GM19324 (cell line): ENCODE measurements at regions not wholly inside any gene's neighbourhood (a gene's known extent, or its start where the extent isn't known, plus 50 kb on each side); places are given as distances from the start of the nearest gene placed in this dataset.
"Not testable (repeated sequence)": the region's sequence is repeated elsewhere in the genome, so short reads cannot be mapped to it uniquely, and the experiment has no call there.

Source experiments
- ATAC-seq: cut with Tn5 transposase; IDR thresholded peaks from one replicate; pipeline ENCODE4 v1.9.1; 2021; ENCODE audit warnings: mild to moderate bottlenecking, moderate library complexity; ENCODE audit not compliant: unreplicated experiment, low FRiP score

- ATAC-seq: no peak
Measured at GRCh38 chr15:79538527-79538926, 106.4 kb downstream of the MINAR1 start.

GRCh38 chr15:79539401-79539800 is 107.3 kb downstream of the MINAR1 start:
- no peak for ATAC-seq

DNA sequence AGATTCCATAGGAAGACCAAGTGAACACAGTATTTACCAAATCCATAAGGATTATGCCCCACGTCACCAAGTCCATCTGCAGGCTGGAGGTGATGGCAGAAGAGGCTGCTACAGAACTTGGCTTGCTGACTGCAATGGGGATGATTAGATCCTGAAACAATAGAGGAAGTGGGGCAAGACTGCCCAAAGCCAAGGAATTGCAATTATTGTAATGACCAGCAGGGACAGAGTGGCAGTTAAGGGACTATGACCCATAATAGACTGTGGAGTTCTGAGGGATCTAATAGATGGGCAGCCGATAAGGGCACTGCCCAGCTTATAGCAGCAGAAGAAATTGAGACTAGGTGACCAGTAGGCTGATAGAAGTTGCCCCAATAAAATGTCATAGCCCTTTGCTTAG is 108.4 kb downstream of the MINAR1 start:
- no peak for ATAC-seq

GRCh38 chr15:79541196-79541595 is 109.1 kb downstream of the MINAR1 start:
- no peak for ATAC-seq

GRCh38 chr15:79543097-79543496 is 111.0 kb downstream of the MINAR1 start:
- ATAC-seq: no peak

DNA sequence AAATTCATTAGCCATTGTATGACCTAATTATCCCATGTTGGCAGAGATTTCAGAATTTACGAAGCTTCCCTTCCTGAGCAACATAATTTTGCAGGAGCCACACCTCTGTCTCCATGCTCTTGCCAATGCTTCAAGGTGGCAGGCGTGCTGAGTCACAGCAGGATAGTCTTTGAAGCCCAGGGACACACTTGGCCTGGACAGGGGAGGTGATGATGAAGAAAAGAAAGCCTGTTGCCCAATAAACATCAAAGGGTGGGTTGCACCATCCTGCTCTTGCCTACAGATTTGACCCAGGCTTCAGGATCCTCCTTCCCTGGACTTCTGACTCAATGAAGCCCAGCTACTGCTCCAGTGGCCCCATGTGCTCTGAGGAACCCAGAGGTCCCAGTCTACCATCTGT is 117.1 kb downstream of the MINAR1 start:
- no peak for ATAC-seq

DNA sequence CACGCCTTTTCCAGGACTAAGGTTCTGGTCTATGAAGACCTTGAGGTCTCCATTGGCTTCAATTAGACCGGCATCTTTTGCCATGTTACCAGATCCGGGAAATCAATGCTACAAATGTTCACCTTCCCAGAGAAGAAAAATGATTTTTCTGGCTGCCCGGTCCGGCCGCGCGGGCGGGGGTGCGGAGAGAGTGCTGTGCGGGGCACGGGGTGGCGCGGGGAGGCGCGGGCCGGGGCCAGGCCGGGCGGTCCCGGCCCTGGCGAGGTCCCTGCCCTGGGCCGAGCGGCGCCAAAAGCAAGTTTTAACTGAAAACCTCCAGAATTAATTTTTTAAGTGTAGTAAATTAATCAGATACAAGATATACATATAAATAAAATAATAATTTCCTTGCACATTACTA is 128.2 kb downstream of the MINAR1 start:
- ATAC-seq: no peak

GRCh38 chr15:79561982-79562381 is 129.8 kb downstream of the MINAR1 start:
- ATAC-seq: no peak

DNA sequence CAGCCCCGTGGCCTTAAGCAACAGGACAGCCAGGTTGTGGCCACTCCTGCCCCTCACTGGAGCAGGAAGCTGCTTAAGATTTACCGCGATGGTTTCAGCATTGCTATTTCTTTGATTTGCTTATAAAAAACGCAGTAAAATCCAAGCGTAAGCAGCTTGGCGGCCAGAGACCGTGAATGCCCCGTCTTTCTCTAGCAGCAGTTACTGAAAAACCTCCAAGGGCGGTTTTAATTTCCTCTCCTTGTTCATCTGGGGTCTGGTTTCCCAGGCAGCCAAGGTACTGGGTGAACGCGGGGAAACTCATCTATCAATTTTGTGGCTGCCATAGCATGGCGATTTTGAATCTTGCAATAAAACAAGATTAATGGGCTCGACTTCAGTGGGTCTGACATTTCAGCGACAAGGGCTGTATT is 130.3 kb downstream of the MINAR1 start:
- no peak for ATAC-seq

DNA sequence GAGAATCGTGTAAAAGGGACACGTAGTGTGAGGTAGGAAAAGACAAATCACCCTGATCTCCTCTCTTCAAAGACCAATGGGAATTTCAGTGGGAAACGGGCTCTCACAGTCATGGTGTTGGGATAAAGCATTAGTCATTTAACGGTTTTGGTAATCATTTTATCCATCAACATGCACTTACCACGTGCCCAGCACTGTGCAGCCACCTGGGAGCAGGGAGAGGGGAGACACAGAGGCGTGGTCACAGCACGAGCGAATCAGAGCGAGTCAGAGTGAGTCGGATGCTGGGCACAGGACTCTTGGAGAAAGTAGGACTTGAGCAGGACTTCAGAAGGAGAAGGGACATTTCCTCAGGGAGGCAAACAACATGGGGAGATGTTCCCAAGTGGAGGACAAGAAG is 130.8 kb downstream of the MINAR1 start:
- no peak for ATAC-seq

- ATAC-seq: no peak
Measured at GRCh38 chr15:79570004-79570403, 137.9 kb downstream of the MINAR1 start.

DNA sequence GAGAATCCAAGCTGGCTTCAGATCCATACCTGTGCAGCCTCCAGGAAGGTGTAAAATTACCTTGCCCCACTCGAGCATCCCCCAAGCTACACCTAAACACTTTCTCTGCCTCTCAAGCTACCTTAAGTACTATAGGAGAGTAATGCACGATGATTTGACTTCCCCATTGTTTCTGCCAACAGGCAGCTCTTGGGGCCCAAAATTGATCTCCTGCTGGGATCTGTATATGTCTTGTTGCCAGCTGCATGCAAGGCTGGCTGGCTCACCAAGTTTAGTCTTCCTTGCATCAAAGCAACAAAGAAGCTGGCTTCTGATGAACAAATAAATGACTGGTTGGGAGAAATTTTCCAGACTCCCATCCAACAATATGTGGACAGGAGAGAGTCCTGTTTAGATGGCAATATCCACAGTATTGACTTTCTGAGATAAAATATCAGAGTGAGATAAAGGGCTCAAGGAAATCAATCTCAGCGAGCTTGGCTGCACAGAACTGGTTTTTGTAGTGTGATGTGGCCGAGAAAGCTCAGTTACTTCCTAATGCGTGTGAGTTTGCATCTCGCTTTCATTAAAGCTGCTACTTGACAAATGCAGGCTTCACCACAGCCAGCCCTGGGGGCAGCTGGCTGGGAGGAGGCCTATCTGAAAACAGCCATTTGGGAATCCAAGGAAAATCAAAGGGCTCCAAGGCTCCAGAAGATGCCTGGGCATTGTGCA is 140.7 kb downstream of the MINAR1 start:
- ATAC-seq: no peak

DNA sequence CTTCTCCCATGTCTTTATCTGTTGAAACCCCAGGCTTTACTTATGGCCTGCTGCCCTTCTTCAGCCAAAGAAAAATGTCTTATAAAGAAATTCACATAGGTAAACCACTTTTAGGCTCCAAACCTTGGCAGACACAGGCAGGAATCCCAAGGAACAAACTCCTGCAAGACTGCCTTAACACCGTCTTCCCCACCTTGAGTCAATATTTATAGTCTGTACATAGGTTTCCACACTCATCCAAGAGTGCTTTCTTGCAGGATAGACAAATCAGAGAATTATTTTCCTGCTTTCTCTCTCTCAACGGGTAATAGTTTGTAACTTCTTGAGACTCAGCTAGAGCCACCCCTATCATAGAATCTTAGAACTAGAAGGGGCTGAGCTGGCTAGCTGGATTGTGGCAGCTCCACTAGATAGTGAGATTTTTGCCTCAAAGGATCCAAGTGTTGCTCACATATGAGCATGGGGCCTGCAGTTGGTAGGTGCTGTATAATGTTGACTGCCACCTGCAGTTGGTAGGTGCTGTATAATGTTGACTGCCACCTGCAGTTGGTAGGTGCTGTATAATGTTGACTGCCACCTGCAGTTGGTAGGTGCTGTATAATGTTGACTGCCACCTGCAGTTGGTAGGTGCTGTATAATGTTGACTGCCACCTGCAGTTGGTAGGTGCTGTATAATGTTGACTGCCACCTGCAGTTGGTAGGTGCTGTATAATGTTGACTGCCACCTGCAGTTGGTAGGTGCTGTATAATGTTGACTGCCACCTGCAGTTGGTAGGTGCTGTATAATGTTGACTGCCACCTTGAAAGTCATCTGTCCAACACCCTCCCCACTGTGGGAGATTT is 142.5 kb downstream of the MINAR1 start:
- not testable (repeated sequence) for ATAC-seq

DNA sequence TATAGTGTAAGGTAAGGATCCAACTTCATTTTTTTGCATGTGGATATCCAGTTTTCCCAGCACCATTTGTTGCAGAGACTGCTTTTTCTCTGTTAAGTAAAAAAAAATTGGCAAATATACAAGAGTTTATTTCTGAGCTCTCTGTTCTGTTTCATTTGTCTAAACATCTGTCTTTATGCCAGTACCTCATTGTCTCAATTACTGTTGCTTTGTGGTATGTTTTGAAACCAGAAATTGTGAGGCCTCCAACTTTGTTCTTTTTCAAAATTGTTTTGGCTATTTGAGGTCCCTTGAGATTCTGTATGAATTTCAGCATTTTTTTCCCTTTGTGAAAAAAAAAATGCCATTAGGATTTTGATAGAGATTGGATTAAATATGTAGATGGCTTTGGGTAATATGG is 150.5 kb downstream of the MINAR1 start:
- ATAC-seq: no peak

DNA sequence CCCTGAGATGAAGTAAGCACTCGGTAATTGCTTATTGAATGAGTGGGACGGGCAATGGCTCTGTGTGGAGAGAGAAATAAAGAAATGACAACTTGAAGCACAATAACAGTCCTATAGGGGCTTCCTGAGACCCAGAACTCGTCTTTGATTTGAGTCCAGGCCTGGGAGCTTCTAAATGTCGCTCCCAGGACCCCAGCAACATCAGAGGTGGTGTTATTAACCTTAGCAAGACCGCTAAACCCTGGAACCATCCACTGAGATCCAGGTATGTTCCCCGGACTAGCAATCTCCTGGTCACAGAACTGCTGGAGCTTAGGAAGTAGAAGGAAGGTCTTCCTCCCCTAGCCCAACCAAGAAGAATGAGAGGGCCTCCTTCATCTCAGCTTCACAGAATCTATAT is 160.0 kb downstream of the MINAR1 start:
- ATAC-seq: no peak

- no peak for ATAC-seq
Measured at GRCh38 chr15:79593119-79593869, 161.2 kb downstream of the MINAR1 start.

GRCh38 chr15:79595306-79595705 is 163.2 kb downstream of the MINAR1 start:
- no peak for ATAC-seq

DNA sequence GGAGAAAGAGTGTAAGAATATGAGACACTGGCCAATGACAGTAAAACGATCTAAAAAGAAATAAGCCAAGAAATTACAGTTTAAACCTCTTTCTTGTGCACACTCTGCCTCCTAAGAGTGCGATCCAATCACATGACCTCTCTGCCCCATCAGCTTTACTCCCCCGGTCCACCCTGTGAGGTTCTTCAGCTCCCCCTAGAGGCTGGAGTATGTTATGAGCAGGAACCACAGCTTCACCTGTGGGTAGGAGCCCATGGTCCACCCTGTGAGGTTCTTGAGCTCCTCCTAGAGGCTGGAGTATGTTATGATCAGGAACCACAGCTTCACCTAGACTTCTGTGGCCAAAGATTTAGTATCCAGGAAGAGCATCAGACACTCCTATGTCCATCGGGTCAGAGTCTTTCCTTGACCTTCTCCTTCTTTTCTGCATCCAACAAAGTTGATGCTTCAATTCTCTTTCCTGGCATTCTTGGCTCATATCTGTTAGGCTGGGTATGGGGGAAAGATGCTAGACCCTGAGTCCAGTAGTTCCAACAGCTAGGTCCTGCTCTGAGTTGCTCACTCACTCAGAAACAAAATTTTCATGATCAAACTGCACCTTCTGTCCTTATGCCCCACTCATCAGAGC is 164.0 kb downstream of the MINAR1 start:
- peak; percentile 91 for ATAC-seq

GRCh38 chr15:79598639-79599038 is 166.5 kb downstream of the MINAR1 start:
- ATAC-seq: no peak

DNA sequence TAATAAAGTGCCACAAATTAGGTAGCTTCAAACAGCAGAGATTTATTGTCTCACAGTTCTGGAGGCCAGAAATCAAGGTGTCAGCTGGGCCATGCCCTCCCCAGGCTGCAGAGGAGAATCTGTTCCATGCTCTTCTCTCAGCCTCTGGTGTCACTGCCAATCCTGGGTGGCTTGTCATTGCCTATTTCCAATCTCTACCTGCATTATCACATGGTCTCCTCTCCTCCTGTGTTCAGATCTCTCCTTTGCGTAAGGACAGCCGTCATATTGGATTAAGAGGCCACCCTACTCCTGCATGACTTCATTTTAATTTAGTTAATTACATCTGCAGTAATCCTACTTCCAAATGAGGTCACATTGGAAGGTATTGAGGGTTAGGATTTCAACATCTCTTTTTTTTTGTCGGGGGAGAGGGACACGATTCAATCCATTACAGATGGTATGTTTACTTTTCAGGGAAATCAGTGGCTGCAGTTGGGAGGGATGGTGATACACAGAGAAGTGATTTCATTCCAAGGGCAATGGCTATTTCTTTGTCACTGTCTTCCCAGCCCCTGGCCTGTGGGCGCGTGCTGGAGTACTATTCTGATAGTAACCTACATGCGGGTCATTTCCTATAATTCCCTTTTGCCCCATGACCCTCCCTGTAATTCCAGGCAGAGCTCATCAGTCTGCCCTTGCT is 169.4 kb downstream of the MINAR1 start:
- ATAC-seq: no peak
